Calu3 (cell line): ENCODE measurements at regions not wholly inside any gene's neighbourhood (a gene's known extent, or its start where the extent isn't known, plus 50 kb on each side); places are given as distances from the start of the nearest gene placed in this dataset.

ENCODE experiments used
- BruUV-seq: library from RNA; stranded (reverse); fragments of 400-500 nt; replicated peaks from 2 replicates; lab custom pipeline; 2021; lab: Mats Ljungman, UMichigan
- CTCF ChIA-PET: fragments of 300-600 bp; sonication (Branson Sonifier 250); formaldehyde crosslinking; loops from one replicate; lab custom pipeline; 2022; ENCODE audit warnings: antibody characterized with exemption; lab: Charles Lee
- DNase-seq: peaks from one replicate; pipeline ENCODE4 v3.0.0; 2022
- H3K27ac Mint-ChIP-seq: one replicate; pipeline ENCODE4 v1.8.0; 2022; ENCODE audit warnings: mixed read lengths; ENCODE audit not compliant: unreplicated experiment
- H3K27me3 Mint-ChIP-seq: one replicate; pipeline ENCODE4 v1.8.0; 2022; ENCODE audit warnings: mixed read lengths; ENCODE audit not compliant: unreplicated experiment
- H3K36me3 Mint-ChIP-seq: one replicate; pipeline ENCODE4 v1.8.0; 2022; ENCODE audit warnings: mild to moderate bottlenecking, moderate library complexity, mixed read lengths; ENCODE audit not compliant: insufficient read depth, unreplicated experiment
- H3K4me1 Mint-ChIP-seq: one replicate; pipeline ENCODE4 v1.8.0; 2022; ENCODE audit warnings: mild to moderate bottlenecking, low read depth, mixed read lengths; ENCODE audit not compliant: unreplicated experiment
- H3K4me3 Mint-ChIP-seq: one replicate; pipeline ENCODE4 v1.8.0; 2022; ENCODE audit warnings: mild to moderate bottlenecking, low read depth, moderate library complexity, mixed read lengths; ENCODE audit not compliant: unreplicated experiment
- H3K9me3 Mint-ChIP-seq: one replicate; pipeline ENCODE4 v1.8.0; 2022; ENCODE audit warnings: low read depth, mixed read lengths; ENCODE audit not compliant: unreplicated experiment
- intact Hi-C: fragments of 100-400 bp; cut with micrococcal nuclease; formaldehyde crosslinking; loops from one replicate; pipeline ENCODE4 v1.10.0; 2022; ENCODE audit not compliant: unreplicated experiment
- TF ChIP-seq, protein P1 (sequence below): fragments of 200-600 bp; IDR thresholded peaks from one replicate; pipeline ENCODE4 v1.8.0; 2022; ENCODE audit warnings: antibody characterized with exemption; ENCODE audit not compliant: unreplicated experiment

- Mint-ChIP-seq H3K9me3 (no peaks in the 10 kb centered on the region), H3K4me3 (no peak overlapping the region), H3K4me1 (no peaks in the 10 kb centered on the region), H3K27me3 (peaks cover 45% of the 10 kb centered on the region), H3K36me3 (no peaks in the 10 kb centered on the region), H3K27ac (no peak overlapping the region)
- BruUV-seq: no TSS peak
- CTCF ChIA-PET: no interaction called here
- TF ChIP-seq, protein P1, sequence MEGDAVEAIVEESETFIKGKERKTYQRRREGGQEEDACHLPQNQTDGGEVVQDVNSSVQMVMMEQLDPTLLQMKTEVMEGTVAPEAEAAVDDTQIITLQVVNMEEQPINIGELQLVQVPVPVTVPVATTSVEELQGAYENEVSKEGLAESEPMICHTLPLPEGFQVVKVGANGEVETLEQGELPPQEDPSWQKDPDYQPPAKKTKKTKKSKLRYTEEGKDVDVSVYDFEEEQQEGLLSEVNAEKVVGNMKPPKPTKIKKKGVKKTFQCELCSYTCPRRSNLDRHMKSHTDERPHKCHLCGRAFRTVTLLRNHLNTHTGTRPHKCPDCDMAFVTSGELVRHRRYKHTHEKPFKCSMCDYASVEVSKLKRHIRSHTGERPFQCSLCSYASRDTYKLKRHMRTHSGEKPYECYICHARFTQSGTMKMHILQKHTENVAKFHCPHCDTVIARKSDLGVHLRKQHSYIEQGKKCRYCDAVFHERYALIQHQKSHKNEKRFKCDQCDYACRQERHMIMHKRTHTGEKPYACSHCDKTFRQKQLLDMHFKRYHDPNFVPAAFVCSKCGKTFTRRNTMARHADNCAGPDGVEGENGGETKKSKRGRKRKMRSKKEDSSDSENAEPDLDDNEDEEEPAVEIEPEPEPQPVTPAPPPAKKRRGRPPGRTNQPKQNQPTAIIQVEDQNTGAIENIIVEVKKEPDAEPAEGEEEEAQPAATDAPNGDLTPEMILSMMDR: no peak
- DNase-seq: no peak
- intact Hi-C loops: no loop called here
Observed at GRCh38 chr10:7507887-7508726, 97.3 kb upstream of the SFMBT2 start.

- peaks cover 42% of the 10 kb centered on the region for H3K27me3 Mint-ChIP-seq
- TF ChIP-seq, protein P1: no peak
- no peak overlapping the region for H3K4me3 Mint-ChIP-seq
- DNase-seq: no peak
- H3K36me3 Mint-ChIP-seq: no peaks in the 10 kb centered on the region
- intact Hi-C loops: no loop called here
- no peak overlapping the region for H3K27ac Mint-ChIP-seq
- no TSS peak for BruUV-seq
- no peaks in the 10 kb centered on the region for H3K9me3 Mint-ChIP-seq
- H3K4me1 Mint-ChIP-seq: no peaks in the 10 kb centered on the region
- CTCF ChIA-PET: no interaction called here
Observed at GRCh38 chr10:7506571-7506970, 95.7 kb upstream of the SFMBT2 start.

DNA sequence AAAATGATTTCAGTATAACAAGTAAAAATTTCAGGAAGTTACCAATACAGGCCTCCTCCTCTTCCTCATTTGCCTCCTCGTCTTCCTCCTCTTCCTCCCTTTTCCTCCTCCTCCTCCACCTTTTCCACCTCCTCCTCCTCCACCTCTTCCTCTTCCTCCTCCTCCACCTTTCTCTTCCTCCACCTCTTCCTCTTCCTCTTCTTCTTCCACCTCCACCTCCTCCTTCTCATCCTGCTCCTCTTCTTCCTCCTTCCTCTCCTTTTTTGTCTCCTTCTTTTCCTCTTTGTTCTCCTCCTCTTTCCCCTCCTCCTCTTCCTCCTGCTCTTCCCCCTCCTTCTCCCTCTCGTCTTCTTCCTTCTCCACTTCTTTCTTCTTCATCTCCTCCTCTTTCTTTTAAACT is 94.4 kb upstream of the SFMBT2 start:
- no TSS peak for BruUV-seq
- Mint-ChIP-seq H3K4me3 (no peak overlapping the region), H3K27me3 (peaks cover 41% of the 10 kb centered on the region), H3K36me3 (no peaks in the 10 kb centered on the region), H3K9me3 (no peaks in the 10 kb centered on the region), H3K27ac (no peak overlapping the region), H3K4me1 (no peaks in the 10 kb centered on the region)
- no peak for DNase-seq
- TF ChIP-seq, protein P1: no peak
- intact Hi-C loops: no loop called here
- CTCF ChIA-PET: no interaction called here

GRCh38 chr10:7503190-7503589 is 92.4 kb upstream of the SFMBT2 start:
- Mint-ChIP-seq H3K4me3 (no peak overlapping the region), H3K27me3 (peaks cover 41% of the 10 kb centered on the region), H3K4me1 (no peaks in the 10 kb centered on the region), H3K36me3 (no peaks in the 10 kb centered on the region), H3K9me3 (no peaks in the 10 kb centered on the region), H3K27ac (no peak overlapping the region)
- BruUV-seq: no TSS peak
- DNase-seq: no peak
- intact Hi-C loops: no loop called here
- CTCF ChIA-PET: no interaction called here
- TF ChIP-seq, protein P1: no peak
